B cell (primary cell): ENCODE measurements at regions not wholly inside any gene's neighbourhood (a gene's known extent, or its start where the extent isn't known, plus 50 kb on each side); places are given as distances from the start of the nearest gene placed in this dataset.

Experiments used
- EZH2 ChIP-seq: IDR thresholded peaks from 2 replicates; pipeline ENCODE4 v1.6.1; 2012; ENCODE audit warnings: borderline replicate concordance, low read depth, mild to moderate bottlenecking, moderate library complexity, low read length; ENCODE audit not compliant: insufficient read depth, poor library complexity, severe bottlenecking
- TF ChIP-seq, protein P1 (sequence below): fragments of 200-600 bp; IDR thresholded peaks from one replicate; pipeline ENCODE4 v1.8.0; 2022; ENCODE audit warnings: antibody characterized with exemption, mild to moderate bottlenecking

DNA sequence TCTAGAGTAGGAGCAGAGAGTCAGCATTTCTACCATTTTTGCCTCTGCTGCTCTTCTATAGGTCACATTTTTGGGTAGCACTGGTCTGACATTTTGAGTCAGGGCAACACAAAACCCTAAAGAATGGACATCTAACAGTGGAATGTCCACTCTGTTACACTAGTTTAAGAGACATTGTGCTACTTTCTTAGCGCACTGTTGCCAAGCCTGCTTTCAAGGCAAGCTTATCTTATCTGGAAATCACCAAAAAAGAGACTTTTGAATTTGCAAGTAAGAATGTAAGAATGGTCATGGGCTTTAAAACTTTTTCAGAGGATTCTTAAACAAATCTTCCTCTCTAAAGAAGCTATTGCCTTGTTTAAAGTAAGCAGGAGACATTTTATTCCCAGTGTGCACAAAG, 73.0 kb upstream of the STARD4 start:
- TF ChIP-seq, protein P1, sequence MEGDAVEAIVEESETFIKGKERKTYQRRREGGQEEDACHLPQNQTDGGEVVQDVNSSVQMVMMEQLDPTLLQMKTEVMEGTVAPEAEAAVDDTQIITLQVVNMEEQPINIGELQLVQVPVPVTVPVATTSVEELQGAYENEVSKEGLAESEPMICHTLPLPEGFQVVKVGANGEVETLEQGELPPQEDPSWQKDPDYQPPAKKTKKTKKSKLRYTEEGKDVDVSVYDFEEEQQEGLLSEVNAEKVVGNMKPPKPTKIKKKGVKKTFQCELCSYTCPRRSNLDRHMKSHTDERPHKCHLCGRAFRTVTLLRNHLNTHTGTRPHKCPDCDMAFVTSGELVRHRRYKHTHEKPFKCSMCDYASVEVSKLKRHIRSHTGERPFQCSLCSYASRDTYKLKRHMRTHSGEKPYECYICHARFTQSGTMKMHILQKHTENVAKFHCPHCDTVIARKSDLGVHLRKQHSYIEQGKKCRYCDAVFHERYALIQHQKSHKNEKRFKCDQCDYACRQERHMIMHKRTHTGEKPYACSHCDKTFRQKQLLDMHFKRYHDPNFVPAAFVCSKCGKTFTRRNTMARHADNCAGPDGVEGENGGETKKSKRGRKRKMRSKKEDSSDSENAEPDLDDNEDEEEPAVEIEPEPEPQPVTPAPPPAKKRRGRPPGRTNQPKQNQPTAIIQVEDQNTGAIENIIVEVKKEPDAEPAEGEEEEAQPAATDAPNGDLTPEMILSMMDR, result no peak
- no peak for TF ChIP-seq EZH2
